A549 (cell line): ENCODE measurements at regions not wholly inside any gene's neighbourhood (a gene's known extent, or its start where the extent isn't known, plus 50 kb on each side); places are given as distances from the start of the nearest gene placed in this dataset.

Experiments used
- CEBPB ChIP-seq, 2 experiments: fragments of >200 bp in 1 of 2; sonication (Bioruptor Twin) in 1 of 2; formaldehyde crosslinking in 1 of 2; IDR thresholded peaks; 2 replicates each; pipeline ENCODE4 v1.6.1; 2012 to 2016
- E2F6 ChIP-seq: IDR thresholded peaks from 2 replicates; pipeline ENCODE4 v1.6.1; 2012; ENCODE audit warnings: low read depth, borderline replicate concordance
- EP300 ChIP-seq, 2 experiments: fragments of >200 bp; sonication (Bioruptor Twin); formaldehyde crosslinking; IDR thresholded peaks; 2 replicates in 1 of 2; 3 replicates in 1 of 2; pipeline ENCODE4 v1.6.1; 2016 to 2017
- ESRRA ChIP-seq: fragments of 150-350 bp; IDR thresholded peaks from 2 replicates; pipeline ENCODE4 v1.6.1; 2014; ENCODE audit warnings: mild to moderate bottlenecking, low read length, borderline replicate concordance
- FOXS1 ChIP-seq: fragments of 250-450 bp; sonication (Bioruptor Pico); IDR thresholded peaks from 2 replicates; pipeline ENCODE4 v1.5.0; 2020; ENCODE audit warnings: mild to moderate bottlenecking, moderate library complexity
- POLR2A ChIP-seq: IDR thresholded peaks from 2 replicates; pipeline ENCODE4 v1.6.1; 2012; ENCODE audit warnings: mild to moderate bottlenecking, low read length
- RARB ChIP-seq: fragments of 250-450 bp; sonication (Bioruptor Pico); IDR thresholded peaks from 2 replicates; pipeline ENCODE4 v1.8.0; 2021; ENCODE audit warnings: mild to moderate bottlenecking, moderate library complexity
- RFX5 ChIP-seq: fragments of 450-650 bp; IDR thresholded peaks from 2 replicates; pipeline ENCODE4 v1.7.1; 2014; ENCODE audit warnings: antibody characterized with exemption, mild to moderate bottlenecking, moderate library complexity
- SMC3 ChIP-seq: fragments of >200 bp; sonication (Bioruptor Twin); formaldehyde crosslinking; IDR thresholded peaks from 3 replicates; pipeline ENCODE4 v1.6.1; 2018; ENCODE audit warnings: inconsistent platforms
- SREBF2 ChIP-seq: fragments of 450-650 bp; IDR thresholded peaks from 2 replicates; pipeline ENCODE4 v1.6.1; 2014; ENCODE audit warnings: mild to moderate bottlenecking, moderate library complexity
- ZNF302 ChIP-seq: fragments of 250-450 bp; sonication (Bioruptor Pico); IDR thresholded peaks from 2 replicates; pipeline ENCODE4 v1.9.0; 2021; ENCODE audit warnings: inconsistent platforms, mild to moderate bottlenecking, moderate library complexity
- TF ChIP-seq, protein P1 (sequence below): fragments of >200 bp; sonication (Bioruptor Twin); formaldehyde crosslinking; IDR thresholded peaks from 3 replicates; pipeline ENCODE4 v1.5.1; 2016
- TF ChIP-seq, protein P2 (sequence below): fragments of 200-600 bp; sonication (generic); IDR thresholded peaks from 2 replicates; pipeline ENCODE4 v1.6.1; 2016; ENCODE audit warnings: antibody characterized with exemption, mild to moderate bottlenecking, moderate library complexity

GRCh38 chr18:27723168-27723567 is 453.8 kb downstream of the CDH2 start:
- TF ChIP-seq, protein P1, sequence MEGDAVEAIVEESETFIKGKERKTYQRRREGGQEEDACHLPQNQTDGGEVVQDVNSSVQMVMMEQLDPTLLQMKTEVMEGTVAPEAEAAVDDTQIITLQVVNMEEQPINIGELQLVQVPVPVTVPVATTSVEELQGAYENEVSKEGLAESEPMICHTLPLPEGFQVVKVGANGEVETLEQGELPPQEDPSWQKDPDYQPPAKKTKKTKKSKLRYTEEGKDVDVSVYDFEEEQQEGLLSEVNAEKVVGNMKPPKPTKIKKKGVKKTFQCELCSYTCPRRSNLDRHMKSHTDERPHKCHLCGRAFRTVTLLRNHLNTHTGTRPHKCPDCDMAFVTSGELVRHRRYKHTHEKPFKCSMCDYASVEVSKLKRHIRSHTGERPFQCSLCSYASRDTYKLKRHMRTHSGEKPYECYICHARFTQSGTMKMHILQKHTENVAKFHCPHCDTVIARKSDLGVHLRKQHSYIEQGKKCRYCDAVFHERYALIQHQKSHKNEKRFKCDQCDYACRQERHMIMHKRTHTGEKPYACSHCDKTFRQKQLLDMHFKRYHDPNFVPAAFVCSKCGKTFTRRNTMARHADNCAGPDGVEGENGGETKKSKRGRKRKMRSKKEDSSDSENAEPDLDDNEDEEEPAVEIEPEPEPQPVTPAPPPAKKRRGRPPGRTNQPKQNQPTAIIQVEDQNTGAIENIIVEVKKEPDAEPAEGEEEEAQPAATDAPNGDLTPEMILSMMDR: no peak
- TF ChIP-seq POLR2A: no peak
- TF ChIP-seq RFX5: no peak
- TF ChIP-seq E2F6: no peak
- TF ChIP-seq, protein P2, sequence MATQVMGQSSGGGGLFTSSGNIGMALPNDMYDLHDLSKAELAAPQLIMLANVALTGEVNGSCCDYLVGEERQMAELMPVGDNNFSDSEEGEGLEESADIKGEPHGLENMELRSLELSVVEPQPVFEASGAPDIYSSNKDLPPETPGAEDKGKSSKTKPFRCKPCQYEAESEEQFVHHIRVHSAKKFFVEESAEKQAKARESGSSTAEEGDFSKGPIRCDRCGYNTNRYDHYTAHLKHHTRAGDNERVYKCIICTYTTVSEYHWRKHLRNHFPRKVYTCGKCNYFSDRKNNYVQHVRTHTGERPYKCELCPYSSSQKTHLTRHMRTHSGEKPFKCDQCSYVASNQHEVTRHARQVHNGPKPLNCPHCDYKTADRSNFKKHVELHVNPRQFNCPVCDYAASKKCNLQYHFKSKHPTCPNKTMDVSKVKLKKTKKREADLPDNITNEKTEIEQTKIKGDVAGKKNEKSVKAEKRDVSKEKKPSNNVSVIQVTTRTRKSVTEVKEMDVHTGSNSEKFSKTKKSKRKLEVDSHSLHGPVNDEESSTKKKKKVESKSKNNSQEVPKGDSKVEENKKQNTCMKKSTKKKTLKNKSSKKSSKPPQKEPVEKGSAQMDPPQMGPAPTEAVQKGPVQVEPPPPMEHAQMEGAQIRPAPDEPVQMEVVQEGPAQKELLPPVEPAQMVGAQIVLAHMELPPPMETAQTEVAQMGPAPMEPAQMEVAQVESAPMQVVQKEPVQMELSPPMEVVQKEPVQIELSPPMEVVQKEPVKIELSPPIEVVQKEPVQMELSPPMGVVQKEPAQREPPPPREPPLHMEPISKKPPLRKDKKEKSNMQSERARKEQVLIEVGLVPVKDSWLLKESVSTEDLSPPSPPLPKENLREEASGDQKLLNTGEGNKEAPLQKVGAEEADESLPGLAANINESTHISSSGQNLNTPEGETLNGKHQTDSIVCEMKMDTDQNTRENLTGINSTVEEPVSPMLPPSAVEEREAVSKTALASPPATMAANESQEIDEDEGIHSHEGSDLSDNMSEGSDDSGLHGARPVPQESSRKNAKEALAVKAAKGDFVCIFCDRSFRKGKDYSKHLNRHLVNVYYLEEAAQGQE: no peak
- TF ChIP-seq SREBF2: no peak
- TF ChIP-seq ESRRA: no peak
- TF ChIP-seq ZNF302: no peak
- no peak for TF ChIP-seq RARB (CRISPR knock-in tag)
- no peak for TF ChIP-seq SMC3
- TF ChIP-seq EP300 (IDR thresholded peaks at IDR 0.05): no peak
- TF ChIP-seq FOXS1: no peak
- no peak for TF ChIP-seq CEBPB (IDR thresholded peaks at IDR 0.05)
